H9 (cell line): ENCODE measurements at regions not wholly inside any gene's neighbourhood (a gene's known extent, or its start where the extent isn't known, plus 50 kb on each side); places are given as distances from the start of the nearest gene placed in this dataset.

Source experiments
- DNase-seq: peaks from one replicate; pipeline ENCODE4 v3.0.0-alpha.2; 2017
- H2AFZ ChIP-seq: one replicate; pipeline ENCODE4 v1.6.1; 2013; ENCODE audit warnings: mild to moderate bottlenecking, low read length, control low read depth, moderate library complexity
- H2AK5ac ChIP-seq: 2 replicates; pipeline ENCODE4 v1.6.1; 2013; ENCODE audit warnings: low read length, control low read depth, mixed read lengths; ENCODE audit not compliant: insufficient read length
- H2BK120ac ChIP-seq: one replicate; pipeline ENCODE4 v1.6.1; 2013; ENCODE audit warnings: low read depth, mild to moderate bottlenecking, low read length, control low read depth, inconsistent platforms; ENCODE audit not compliant: poor library complexity, severe bottlenecking
- H2BK12ac ChIP-seq: 2 replicates; pipeline ENCODE4 v1.6.1; 2013; ENCODE audit warnings: low read length, control low read depth, mixed read lengths, low read depth; ENCODE audit not compliant: insufficient read length
- H2BK15ac ChIP-seq: 2 replicates; pipeline ENCODE4 v1.6.1; 2013; ENCODE audit warnings: low read depth, low read length, control low read depth
- H2BK20ac ChIP-seq: one replicate; pipeline ENCODE4 v1.6.1; 2013; ENCODE audit warnings: low read depth, mild to moderate bottlenecking, low read length, control low read depth, inconsistent platforms; ENCODE audit not compliant: poor library complexity, severe bottlenecking
- H2BK5ac ChIP-seq: 2 replicates; pipeline ENCODE4 v1.6.1; 2013; ENCODE audit warnings: low read length, control low read depth, mixed read lengths; ENCODE audit not compliant: insufficient read length
- H3K14ac ChIP-seq: 2 replicates; pipeline ENCODE4 v1.6.1; 2013; ENCODE audit warnings: low read length, control low read depth; ENCODE audit not compliant: insufficient read depth
- H3K18ac ChIP-seq: 2 replicates; pipeline ENCODE4 v1.6.1; 2013; ENCODE audit warnings: low read depth, mild to moderate bottlenecking, mixed read lengths, low read length, control low read depth; ENCODE audit not compliant: insufficient read length
- H3K23ac ChIP-seq: 2 replicates; pipeline ENCODE4 v1.6.1; 2013; ENCODE audit warnings: low read length, control low read depth, mixed read lengths, low read depth; ENCODE audit not compliant: insufficient read length
- H3K23me2 ChIP-seq: 2 replicates; pipeline ENCODE4 v1.6.1; 2013; ENCODE audit warnings: low read depth, mild to moderate bottlenecking, mixed read lengths, low read length, control low read depth; ENCODE audit not compliant: insufficient read length, poor library complexity, severe bottlenecking
- H3K27ac ChIP-seq: 2 replicates; pipeline ENCODE4 v1.5.1; 2013; ENCODE audit warnings: low read length, control low read depth, mixed read lengths, low read depth; ENCODE audit not compliant: insufficient read length
- H3K27me3 ChIP-seq: 2 replicates; pipeline ENCODE4 v1.6.1; 2013; ENCODE audit warnings: low read length, control low read depth, inconsistent platforms; ENCODE audit not compliant: insufficient read depth
- H3K4ac ChIP-seq: 2 replicates; pipeline ENCODE4 v1.6.1; 2013; ENCODE audit warnings: low read depth, mild to moderate bottlenecking, control low read depth, inconsistent platforms, low read length, moderate library complexity
- H3K4me1 ChIP-seq: 2 replicates; pipeline ENCODE4 v1.6.1; 2013; ENCODE audit warnings: low read length, control low read depth, inconsistent platforms; ENCODE audit not compliant: insufficient read depth
- H3K4me2 ChIP-seq: 2 replicates; pipeline ENCODE4 v1.6.1; 2013; ENCODE audit warnings: low read length, control low read depth, mixed read lengths; ENCODE audit not compliant: insufficient read length, insufficient read depth
- H3K56ac ChIP-seq: 2 replicates; pipeline ENCODE4 v1.6.1; 2013; ENCODE audit warnings: low read depth, mild to moderate bottlenecking, mixed read lengths, low read length, control low read depth; ENCODE audit not compliant: insufficient read length
- H3K79me1 ChIP-seq: 2 replicates; pipeline ENCODE4 v1.6.1; 2013; ENCODE audit warnings: low read depth, mild to moderate bottlenecking, moderate library complexity, low read length, control low read depth, inconsistent platforms; ENCODE audit not compliant: insufficient read depth, poor library complexity, severe bottlenecking
- H3K79me2 ChIP-seq: 2 replicates; pipeline ENCODE4 v1.6.1; 2013; ENCODE audit warnings: low read length, control low read depth, inconsistent platforms; ENCODE audit not compliant: insufficient read depth
- H3K9ac ChIP-seq: 2 replicates; pipeline ENCODE4 v1.6.1; 2013; ENCODE audit warnings: low read length, control low read depth, mixed read lengths; ENCODE audit not compliant: insufficient read length; ENCODE audit errors: extremely low read depth
- H3K9me3 ChIP-seq: one replicate; pipeline ENCODE4 v1.6.1; 2013; ENCODE audit warnings: low read depth, low read length, inconsistent platforms; ENCODE audit not compliant: control insufficient read depth
- H3T11ph ChIP-seq: one replicate; pipeline ENCODE4 v1.6.1; 2013; ENCODE audit warnings: mild to moderate bottlenecking, low read length, control low read depth, inconsistent platforms
- H4K20me1 ChIP-seq: one replicate; pipeline ENCODE4 v1.6.1; 2013; ENCODE audit not compliant: control insufficient read depth, insufficient read length, insufficient read depth
- H4K5ac ChIP-seq: 2 replicates; pipeline ENCODE4 v1.6.1; 2013; ENCODE audit warnings: low read depth, mild to moderate bottlenecking, mixed read lengths, low read length, control low read depth; ENCODE audit not compliant: insufficient read length
- H4K8ac ChIP-seq: replicated peaks from 2 replicates; pipeline ENCODE4 v1.6.1; 2013; ENCODE audit warnings: low read length, control low read depth, mixed read lengths, low read depth; ENCODE audit not compliant: insufficient read length
- H4K91ac ChIP-seq: 2 replicates; pipeline ENCODE4 v1.6.1; 2013; ENCODE audit warnings: low read depth, mild to moderate bottlenecking, moderate library complexity, mixed read lengths, low read length, control low read depth; ENCODE audit not compliant: insufficient read length
- H3K27ac Mint-ChIP-seq, 3 experiments: 2 replicates in 2 of 3; 3 replicates in 1 of 3; pipeline ENCODE4 v1.8.0; 2020 to 2021; ENCODE audit warnings: mixed read lengths in 3 of 3, mild to moderate bottlenecking in 1 of 3, moderate library complexity in 1 of 3
- H3K27me3 Mint-ChIP-seq: 2 replicates; pipeline ENCODE4 v1.8.0; 2021; ENCODE audit warnings: low read depth, mild to moderate bottlenecking, moderate library complexity, mixed read lengths
- H3K36me3 Mint-ChIP-seq, 3 experiments: 2 replicates in 2 of 3; 3 replicates in 1 of 3; pipeline ENCODE4 v1.8.0; 2020 to 2021; ENCODE audit warnings: low read depth in 3 of 3, mixed read lengths in 3 of 3; ENCODE audit not compliant: insufficient read depth in 1 of 3
- H3K4me1 Mint-ChIP-seq, 2 experiments: 2 replicates each; pipeline ENCODE4 v1.8.0; 2020; ENCODE audit warnings: mixed read lengths in 2 of 2
- H3K4me3 Mint-ChIP-seq, 2 experiments: 2 replicates in 1 of 2; 3 replicates in 1 of 2; pipeline ENCODE4 v1.8.0; 2020 to 2021; ENCODE audit warnings: mild to moderate bottlenecking in 2 of 2, mixed read lengths in 2 of 2, moderate library complexity in 1 of 2
- H3K9me3 Mint-ChIP-seq, 2 experiments: 2 replicates in 1 of 2; 3 replicates in 1 of 2; pipeline ENCODE4 v1.8.0; 2020; ENCODE audit warnings: mild to moderate bottlenecking in 2 of 2, mixed read lengths in 2 of 2, moderate library complexity in 1 of 2
- WGBS: extraction: QIAGEN DNeasy Blood & Tissue Kit; methylation state at CpG from one replicate; pipeline ENCODE4 v1.1.7; 2013; ENCODE audit warnings: missing lambda C conversion rate, low lambda C conversion rate, mixed read lengths; ENCODE audit not compliant: insufficient read length; ENCODE audit errors: extremely low coverage; 5-methylcytosine and 5-hydroxymethylcytosine counted together
- TF ChIP-seq, protein P1 (sequence below): fragments of 200-600 bp; sonication (generic); conservative IDR thresholded peaks from 3 replicates; pipeline ENCODE4 v1.8.0; 2021; ENCODE audit warnings: antibody characterized with exemption, mild to moderate bottlenecking

DNA sequence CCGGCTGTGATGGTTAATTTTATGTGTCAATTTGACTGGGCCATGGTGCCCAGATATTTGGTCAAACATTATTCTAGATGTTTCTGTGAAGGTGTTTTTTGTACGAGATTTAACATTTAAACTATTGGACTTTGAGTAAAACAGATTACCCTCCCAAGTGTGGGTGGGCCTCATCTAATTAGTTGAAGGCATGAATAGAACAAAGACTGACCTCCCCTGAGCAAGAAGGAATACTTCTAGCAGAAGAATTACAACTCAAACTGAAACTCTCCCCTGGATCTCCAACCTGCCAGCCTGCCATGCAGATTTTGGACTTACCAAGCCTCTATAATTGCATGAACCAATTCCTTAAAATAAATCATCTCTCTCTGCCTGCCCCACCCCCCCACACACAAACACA is 132.5 kb downstream of the DHX15 start:
- H3K4ac ChIP-seq = no peak overlapping the region
- no peak overlapping the region for H2BK20ac ChIP-seq
- Mint-ChIP-seq H3K27ac (no peak overlapping the region), H3K9me3 (peaks cover 6 to 7% of the 10 kb centered on the region in 2 experiments; a peak in 3 of 5 replicates), H3K27me3 (peaks cover 3% of the 10 kb centered on the region), H3K4me1 (peaks cover 3 to 8% of the 10 kb centered on the region in 2 experiments), H3K4me3 (no peak overlapping the region), H3K36me3 (peaks cover 0 to 4% (median 0%) of the 10 kb centered on the region in 3 experiments; a peak in 2 of 7 replicates)
- DNase-seq = no peak
- no peak overlapping the region for H3K4me2 ChIP-seq
- H3K23ac ChIP-seq = no peak overlapping the region
- no peak overlapping the region for H2BK15ac ChIP-seq
- H3K18ac ChIP-seq = no peak overlapping the region
- no peaks in the 10 kb centered on the region for H3K79me1 ChIP-seq
- no peak overlapping the region for H3T11ph ChIP-seq
- no peak overlapping the region for H2BK120ac ChIP-seq
- H3K14ac ChIP-seq = no peak overlapping the region
- H4K8ac ChIP-seq = no peak overlapping the region
- no peak overlapping the region for H4K91ac ChIP-seq
- no peak overlapping the region for H2AK5ac ChIP-seq
- H3K23me2 ChIP-seq = no peaks in the 10 kb centered on the region
- TF ChIP-seq, protein P1, sequence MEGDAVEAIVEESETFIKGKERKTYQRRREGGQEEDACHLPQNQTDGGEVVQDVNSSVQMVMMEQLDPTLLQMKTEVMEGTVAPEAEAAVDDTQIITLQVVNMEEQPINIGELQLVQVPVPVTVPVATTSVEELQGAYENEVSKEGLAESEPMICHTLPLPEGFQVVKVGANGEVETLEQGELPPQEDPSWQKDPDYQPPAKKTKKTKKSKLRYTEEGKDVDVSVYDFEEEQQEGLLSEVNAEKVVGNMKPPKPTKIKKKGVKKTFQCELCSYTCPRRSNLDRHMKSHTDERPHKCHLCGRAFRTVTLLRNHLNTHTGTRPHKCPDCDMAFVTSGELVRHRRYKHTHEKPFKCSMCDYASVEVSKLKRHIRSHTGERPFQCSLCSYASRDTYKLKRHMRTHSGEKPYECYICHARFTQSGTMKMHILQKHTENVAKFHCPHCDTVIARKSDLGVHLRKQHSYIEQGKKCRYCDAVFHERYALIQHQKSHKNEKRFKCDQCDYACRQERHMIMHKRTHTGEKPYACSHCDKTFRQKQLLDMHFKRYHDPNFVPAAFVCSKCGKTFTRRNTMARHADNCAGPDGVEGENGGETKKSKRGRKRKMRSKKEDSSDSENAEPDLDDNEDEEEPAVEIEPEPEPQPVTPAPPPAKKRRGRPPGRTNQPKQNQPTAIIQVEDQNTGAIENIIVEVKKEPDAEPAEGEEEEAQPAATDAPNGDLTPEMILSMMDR = no peak
- H3K56ac ChIP-seq = no peak overlapping the region
- H2AFZ ChIP-seq = no peak overlapping the region
- no peaks in the 10 kb centered on the region for H3K27me3 ChIP-seq
- H3K9me3 ChIP-seq = no peaks in the 10 kb centered on the region
- H4K20me1 ChIP-seq = no peaks in the 10 kb centered on the region
- H3K9ac ChIP-seq = no peak overlapping the region
- H3K4me1 ChIP-seq = no peaks in the 10 kb centered on the region
- no peak overlapping the region for H2BK12ac ChIP-seq
- H2BK5ac ChIP-seq = no peak overlapping the region
- no CpG with 5 or more reads among the region's 2 CpGs for WGBS
- no peaks in the 10 kb centered on the region for H3K79me2 ChIP-seq
- no peak overlapping the region for H4K5ac ChIP-seq
- H3K27ac ChIP-seq = no peak overlapping the region
